ENCODE measurements at regions not wholly inside any gene's neighbourhood (a gene's known extent, or its start where the extent isn't known, plus 50 kb on each side); places are given as distances from the start of the nearest gene placed in this dataset.

GRCh38 chr10:21261842-21262294 lies 263.6 kb downstream of the SKIDA1 start:
- no peak overlapping the region for H3K4me3 Mint-ChIP-seq
- no peak for DNase-seq

GRCh38 chr10:21260506-21261149 lies 264.9 kb downstream of the SKIDA1 start:
- peaks cover 12% of the 10 kb centered on the region for H3K4me1 Mint-ChIP-seq
- H3K4me3 Mint-ChIP-seq = no peak overlapping the region
- DNase-seq = no peak
- H3K27ac ChIP-seq (ENCODE audit: low read depth, low read length) = no peak overlapping the region
- H3K36me3 ChIP-seq (ENCODE audit: control insufficient read depth, insufficient read depth, low read length) = peaks cover 5% of the 10 kb centered on the region
- no peaks in the 10 kb centered on the region for H3K27me3 Mint-ChIP-seq (ENCODE audit: insufficient read depth)
- no peaks in the 10 kb centered on the region for H3K9me3 ChIP-seq (ENCODE audit: control insufficient read depth, low read length)
- H3K9ac ChIP-seq (ENCODE audit: extremely low read depth, low read length, poor library complexity, severe bottlenecking) = no peak overlapping the region
- H3K27ac Mint-ChIP-seq = no peak overlapping the region
- no peaks in the 10 kb centered on the region for H3K4me1 ChIP-seq (ENCODE audit: control insufficient read depth, insufficient read depth, low read length)
- no peaks in the 10 kb centered on the region for H3K9me3 Mint-ChIP-seq
- H3K4me3 ChIP-seq (ENCODE audit: low read length) = no peak overlapping the region
- WGBS, 2 experiments (ENCODE audit: insufficient coverage in 1 of 2, insufficient read length in 1 of 2) = 80 to 83% methylated on average over 9 to 11 of the region's 11 CpGs
- H3K36me3 Mint-ChIP-seq (ENCODE audit: low read depth) = peaks cover 39% of the 10 kb centered on the region
- H3K27me3 ChIP-seq (ENCODE audit: control insufficient read depth, insufficient read depth, low read length, poor library complexity, severe bottlenecking) = no peaks in the 10 kb centered on the region
- TF ChIP-seq CTCF (conservative IDR thresholded peaks at IDR 0.05) = peak; percentile 41

More at GRCh38 chr10:21261842-21262294, 263.6 kb downstream of the SKIDA1 start:
- no peak overlapping the region for H3K9ac ChIP-seq (ENCODE audit: extremely low read depth, low read length, poor library complexity, severe bottlenecking)
- H3K36me3 Mint-ChIP-seq (ENCODE audit: low read depth) = peaks cover 50% of the 10 kb centered on the region
- H3K4me3 ChIP-seq (ENCODE audit: low read length) = no peak overlapping the region
- H3K4me1 ChIP-seq (ENCODE audit: control insufficient read depth, insufficient read depth, low read length) = no peaks in the 10 kb centered on the region
- H3K4me1 Mint-ChIP-seq = peaks cover 12% of the 10 kb centered on the region
- no peaks in the 10 kb centered on the region for H3K9me3 ChIP-seq (ENCODE audit: control insufficient read depth, low read length)
- peak overlapping the region; percentile 15 for H3K27ac Mint-ChIP-seq
- H3K27me3 Mint-ChIP-seq (ENCODE audit: insufficient read depth) = no peaks in the 10 kb centered on the region
- H3K36me3 ChIP-seq (ENCODE audit: control insufficient read depth, insufficient read depth, low read length) = peaks cover 5% of the 10 kb centered on the region
- no peaks in the 10 kb centered on the region for H3K27me3 ChIP-seq (ENCODE audit: control insufficient read depth, insufficient read depth, low read length, poor library complexity, severe bottlenecking)
- H3K27ac ChIP-seq (ENCODE audit: low read depth, low read length) = peak overlapping the region; percentile 85
- TF ChIP-seq CTCF (conservative IDR thresholded peaks at IDR 0.05) = no peak
- no peaks in the 10 kb centered on the region for H3K9me3 Mint-ChIP-seq
- 81 to 91% methylated on average over 15 of the region's 15 CpGs for WGBS, 2 experiments (ENCODE audit: insufficient coverage in 1 of 2, insufficient read length in 1 of 2)

- 93 to 100% methylated on average over 3 to 6 of the region's 6 CpGs for WGBS, 2 experiments (ENCODE audit: insufficient coverage in 1 of 2, insufficient read length in 1 of 2)
- Histone ChIP-seq H3K4me1 (ENCODE audit: control insufficient read depth, insufficient read depth, low read length) (no peaks in the 10 kb centered on the region), H3K9me3 (ENCODE audit: control insufficient read depth, low read length) (no peaks in the 10 kb centered on the region), H3K9ac (ENCODE audit: extremely low read depth, low read length, poor library complexity, severe bottlenecking) (no peak overlapping the region), H3K27ac (ENCODE audit: low read depth, low read length) (no peak overlapping the region), H3K27me3 (ENCODE audit: control insufficient read depth, insufficient read depth, low read length, poor library complexity, severe bottlenecking) (no peaks in the 10 kb centered on the region), H3K36me3 (ENCODE audit: control insufficient read depth, insufficient read depth, low read length) (peaks cover 5% of the 10 kb centered on the region), H3K4me3 (ENCODE audit: low read length) (no peak overlapping the region)
- peaks cover 12% of the 10 kb centered on the region for H3K4me1 Mint-ChIP-seq
- peaks cover 36% of the 10 kb centered on the region for H3K36me3 Mint-ChIP-seq (ENCODE audit: low read depth)
- TF ChIP-seq CTCF (conservative IDR thresholded peaks at IDR 0.05) = no peak
- no peak overlapping the region for H3K4me3 Mint-ChIP-seq
- no peaks in the 10 kb centered on the region for H3K27me3 Mint-ChIP-seq (ENCODE audit: insufficient read depth)
- H3K27ac Mint-ChIP-seq = no peak overlapping the region
- no peaks in the 10 kb centered on the region for H3K9me3 Mint-ChIP-seq
- DNase-seq = no peak
Observed at GRCh38 chr10:21260066-21260465, 265.4 kb downstream of the SKIDA1 start.

Data from endodermal cell (in vitro differentiated cells).